GM12878 (cell line): ENCODE measurements at regions not wholly inside any gene's neighbourhood (a gene's known extent, or its start where the extent isn't known, plus 50 kb on each side); places are given as distances from the start of the nearest gene placed in this dataset.
A peak's percentile ranks its signal among the peaks of the same experiment; 100 is the strongest.

Experiments used
- ATAC-seq: fragments of 200-7000 bp; cut with Tn5 transposase; 3 replicates; pipeline ENCODE4 v1.9.1; 2020; ENCODE audit warnings: mild to moderate bottlenecking, moderate library complexity
- BruUV-seq: library from RNA; stranded (reverse); fragments of 400-500 nt; replicated peaks from 2 replicates; lab custom pipeline; 2021; lab: Mats Ljungman, UMichigan
- CTCF ChIA-PET: fragments of 300-600 bp; sonication (Branson Sonifier 250); formaldehyde crosslinking; extraction: SDS; loops from one replicate; lab custom pipeline; 2021; ENCODE audit warnings: inconsistent platforms; lab: Yijun Ruan, JAX
- POLR2A ChIA-PET: fragments of 350-600 bp; formaldehyde crosslinking; extraction: SDS; loops from one replicate; lab custom pipeline; 2021; ENCODE audit warnings: inconsistent platforms; lab: Charles Lee
- RAD21 ChIA-PET: fragments of 300-600 bp; sonication (Branson Sonifier 250); formaldehyde crosslinking; loops from one replicate; lab custom pipeline; 2023; ENCODE audit warnings: antibody characterized with exemption; ENCODE audit not compliant: unreplicated experiment; lab: Charles Lee
- SMC1A ChIA-PET: fragments of 300-600 bp; sonication (Branson Sonifier 250); formaldehyde crosslinking; loops from one replicate; lab custom pipeline; 2023; ENCODE audit not compliant: unreplicated experiment, uncharacterized antibody; lab: Charles Lee
- DNase-seq: peaks from one replicate; pipeline ENCODE4 v3.0.0-alpha.2; 2011; ENCODE audit warnings: low read depth, low spot score
- FAIRE-seq: peaks from 3 replicates; lab custom pipeline; 2011; peaks lifted over from hg19 to GRCh38; lab: Jason Lieb, UNC
- H2AFZ ChIP-seq: 2 replicates; pipeline ENCODE4 v1.6.0; 2011; ENCODE audit warnings: low read depth, low read length, control low read depth; ENCODE audit not compliant: control insufficient read depth
- H3K27ac ChIP-seq: 2 replicates; pipeline ENCODE4 v1.5.1; 2011; ENCODE audit warnings: control low read depth; ENCODE audit not compliant: control insufficient read depth, insufficient read depth
- H3K27me3 ChIP-seq, 2 experiments: replicated peaks in 1 of 2; 2 replicates each; pipeline versions ENCODE4 v1.6.0 to v1.6.1; 2011; ENCODE audit warnings: low read length in 1 of 2; ENCODE audit not compliant: control insufficient read depth in 2 of 2, insufficient read depth in 2 of 2
- H3K36me3 ChIP-seq, 2 experiments: 2 replicates each; pipeline ENCODE4 v1.5.1; 2011; ENCODE audit warnings: low read length in 1 of 2; ENCODE audit not compliant: control insufficient read depth in 2 of 2, insufficient read depth in 2 of 2
- H3K4me1 ChIP-seq: 2 replicates; pipeline ENCODE4 v1.6.1; 2011; ENCODE audit warnings: mild to moderate bottlenecking, low read length, moderate library complexity, mixed read lengths; ENCODE audit not compliant: control insufficient read depth, insufficient read depth
- H3K4me2 ChIP-seq: 2 replicates; pipeline ENCODE4 v1.6.0; 2011; ENCODE audit warnings: control low read depth; ENCODE audit not compliant: control insufficient read depth, insufficient read depth
- H3K4me3 ChIP-seq: fragments of 200-600 bp; sonication (generic); 2 replicates; pipeline ENCODE4 v1.5.1; 2016
- H3K79me2 ChIP-seq: 2 replicates; pipeline ENCODE4 v1.6.0; 2011; ENCODE audit warnings: low read length; ENCODE audit not compliant: control insufficient read depth, insufficient read depth
- H3K9ac ChIP-seq: 2 replicates; pipeline ENCODE4 v1.8.0; 2011; ENCODE audit warnings: low read length, control low read depth, mixed read lengths; ENCODE audit not compliant: control insufficient read depth, insufficient read depth
- H3K9me3 ChIP-seq: replicated peaks from 3 replicates; pipeline ENCODE4 v1.5.1; 2011; ENCODE audit warnings: mild to moderate bottlenecking, low read length; ENCODE audit not compliant: control insufficient read depth, insufficient read depth
- H4K20me1 ChIP-seq: 2 replicates; pipeline ENCODE4 v1.6.0; 2011; ENCODE audit not compliant: control insufficient read depth, insufficient read depth
- BACH1 ChIP-seq: fragments of 450-650 bp; IDR thresholded peaks from 2 replicates; pipeline ENCODE4 v1.6.1; 2017; ENCODE audit warnings: mild to moderate bottlenecking, borderline replicate concordance
- JUND ChIP-seq: IDR thresholded peaks from 2 replicates; pipeline ENCODE4 v1.6.1; 2012; ENCODE audit warnings: low read depth, mild to moderate bottlenecking, low read length, improper control_type of control experiment, moderate library complexity
- NBN ChIP-seq: fragments of 450-650 bp; IDR thresholded peaks from 2 replicates; pipeline ENCODE4 v1.6.1; 2016
- NFIC ChIP-seq: IDR thresholded peaks from 2 replicates; pipeline ENCODE4 v1.6.1; 2012; ENCODE audit warnings: low read depth, mild to moderate bottlenecking, inconsistent platforms, low read length, moderate library complexity
- POLR2A ChIP-seq: IDR thresholded peaks from 2 replicates; pipeline ENCODE4 v1.6.1; 2011; ENCODE audit warnings: low read depth, mild to moderate bottlenecking, low read length
- RBBP5 ChIP-seq: fragments of 200-600 bp; sonication (generic); conservative IDR thresholded peaks from 2 replicates; pipeline ENCODE4 v1.6.1; 2016
- RELA ChIP-seq: fragments of 450-650 bp; IDR thresholded peaks from 2 replicates; pipeline ENCODE4 v1.8.0; 2014; ENCODE audit warnings: borderline replicate concordance; ENCODE audit not compliant: partially characterized antibody
- SREBF2 ChIP-seq: IDR thresholded peaks from 2 replicates; pipeline ENCODE4 v1.6.1; 2012; ENCODE audit warnings: mild to moderate bottlenecking, low read length
- SUPT20H ChIP-seq: IDR thresholded peaks from 2 replicates; pipeline ENCODE4 v1.6.1; 2011; ENCODE audit warnings: low read depth, mild to moderate bottlenecking, low read length, moderate library complexity, borderline replicate concordance; ENCODE audit not compliant: control insufficient read depth
- ZNF274 ChIP-seq: IDR thresholded peaks from one replicate; pipeline ENCODE4 v1.8.0; 2011; ENCODE audit not compliant: insufficient read length, insufficient read depth
- WGBS: methylation state at CpG from one replicate; pipeline ENCODE4 v1.1.6; 2016; ENCODE audit warnings: low lambda C conversion rate; ENCODE audit not compliant: insufficient replicate concordance, insufficient coverage; ENCODE audit errors: missing lambda C conversion rate; 5-methylcytosine and 5-hydroxymethylcytosine counted together
- in situ Hi-C: fragments of 300-500 bp; cut with MboI; formaldehyde crosslinking; loops from 9 replicates; pipeline ENCODE4 v1.14.3; 2018; ENCODE audit warnings: mixed read lengths
- intact Hi-C: fragments of 100-400 bp; cut with micrococcal nuclease; formaldehyde crosslinking; loops from one replicate; pipeline ENCODE4 v1.14.2; 2022; ENCODE audit not compliant: unreplicated experiment
- TF ChIP-seq, protein P1 (sequence below): fragments of 450-650 bp; conservative IDR thresholded peaks from 2 replicates; pipeline ENCODE4 v1.6.1; 2017; ENCODE audit warnings: mild to moderate bottlenecking, moderate library complexity
- TF ChIP-seq, protein P2 (sequence below): fragments of 450-650 bp; formaldehyde crosslinking; IDR thresholded peaks from 2 replicates; pipeline ENCODE4 v1.5.0; 2022; ENCODE audit warnings: mild to moderate bottlenecking, missing genetic modification characterization

DNA sequence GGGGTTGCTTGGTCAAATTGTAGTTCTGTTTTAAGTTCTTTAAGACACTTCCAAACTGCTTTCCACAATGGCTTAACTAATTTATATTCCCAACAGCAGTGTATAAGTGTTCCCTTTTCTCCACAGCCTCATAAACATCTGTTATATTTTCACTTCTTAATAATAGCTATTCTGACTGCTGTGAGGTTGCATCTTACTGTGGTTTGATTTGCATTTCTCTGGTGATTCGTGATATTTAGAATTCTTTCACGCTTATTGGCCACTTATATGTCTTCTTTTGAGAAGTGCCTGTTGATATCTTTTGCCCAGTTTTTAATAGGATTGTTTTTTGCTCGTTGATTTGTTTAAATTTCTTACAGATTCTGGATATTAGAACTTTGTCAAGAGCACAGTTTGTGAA is 278.6 kb upstream of the ITM2A start:
- WGBS: 0% methylated on average over 3 of the region's 3 CpGs
- Histone ChIP-seq H3K79me2 (no peaks in the 10 kb centered on the region), H3K9ac (no peak overlapping the region), H3K9me3 (no peaks in the 10 kb centered on the region), H4K20me1 (no peaks in the 10 kb centered on the region), H3K4me3 (no peak overlapping the region), H3K4me1 (no peaks in the 10 kb centered on the region), H3K27ac (no peak overlapping the region), H3K27me3 (no peaks in the 10 kb centered on the region), H3K4me2 (no peak overlapping the region), H3K36me3 (no peaks in the 10 kb centered on the region), H2AFZ (no peak overlapping the region)
- ChIA-PET RAD21 (no interaction called here), POLR2A (no interaction called here), CTCF (interaction anchor here (0.9 to 1.6 kb wide), 2 partner anchors 11 kb away, joined by 3 to 4 read pairs; no protein-coding TSS in a partner anchor), SMC1A (interaction anchor here (0.8 kb wide), 1 partner anchor 11 kb away, joined by 3 read pairs; no protein-coding TSS in a partner anchor)
- FAIRE-seq (no peak), DNase-seq (no peak), ATAC-seq (peak; percentile 52; the same call in 2 of the 3 replicates)
- intact Hi-C loops (no loop called here), in situ Hi-C loops (no loop called here)
- no peak for TF ChIP-seq ZNF274
- no peak for TF ChIP-seq RELA
- TF ChIP-seq SREBF2: no peak
- no peak for TF ChIP-seq NBN
- no peak for TF ChIP-seq RBBP5
- TF ChIP-seq, protein P1, sequence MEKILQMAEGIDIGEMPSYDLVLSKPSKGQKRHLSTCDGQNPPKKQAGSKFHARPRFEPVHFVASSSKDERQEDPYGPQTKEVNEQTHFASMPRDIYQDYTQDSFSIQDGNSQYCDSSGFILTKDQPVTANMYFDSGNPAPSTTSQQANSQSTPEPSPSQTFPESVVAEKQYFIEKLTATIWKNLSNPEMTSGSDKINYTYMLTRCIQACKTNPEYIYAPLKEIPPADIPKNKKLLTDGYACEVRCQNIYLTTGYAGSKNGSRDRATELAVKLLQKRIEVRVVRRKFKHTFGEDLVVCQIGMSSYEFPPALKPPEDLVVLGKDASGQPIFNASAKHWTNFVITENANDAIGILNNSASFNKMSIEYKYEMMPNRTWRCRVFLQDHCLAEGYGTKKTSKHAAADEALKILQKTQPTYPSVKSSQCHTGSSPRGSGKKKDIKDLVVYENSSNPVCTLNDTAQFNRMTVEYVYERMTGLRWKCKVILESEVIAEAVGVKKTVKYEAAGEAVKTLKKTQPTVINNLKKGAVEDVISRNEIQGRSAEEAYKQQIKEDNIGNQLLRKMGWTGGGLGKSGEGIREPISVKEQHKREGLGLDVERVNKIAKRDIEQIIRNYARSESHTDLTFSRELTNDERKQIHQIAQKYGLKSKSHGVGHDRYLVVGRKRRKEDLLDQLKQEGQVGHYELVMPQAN: no peak
- TF ChIP-seq SUPT20H: no peak
- no peak for TF ChIP-seq JUND
- TF ChIP-seq, protein P2, sequence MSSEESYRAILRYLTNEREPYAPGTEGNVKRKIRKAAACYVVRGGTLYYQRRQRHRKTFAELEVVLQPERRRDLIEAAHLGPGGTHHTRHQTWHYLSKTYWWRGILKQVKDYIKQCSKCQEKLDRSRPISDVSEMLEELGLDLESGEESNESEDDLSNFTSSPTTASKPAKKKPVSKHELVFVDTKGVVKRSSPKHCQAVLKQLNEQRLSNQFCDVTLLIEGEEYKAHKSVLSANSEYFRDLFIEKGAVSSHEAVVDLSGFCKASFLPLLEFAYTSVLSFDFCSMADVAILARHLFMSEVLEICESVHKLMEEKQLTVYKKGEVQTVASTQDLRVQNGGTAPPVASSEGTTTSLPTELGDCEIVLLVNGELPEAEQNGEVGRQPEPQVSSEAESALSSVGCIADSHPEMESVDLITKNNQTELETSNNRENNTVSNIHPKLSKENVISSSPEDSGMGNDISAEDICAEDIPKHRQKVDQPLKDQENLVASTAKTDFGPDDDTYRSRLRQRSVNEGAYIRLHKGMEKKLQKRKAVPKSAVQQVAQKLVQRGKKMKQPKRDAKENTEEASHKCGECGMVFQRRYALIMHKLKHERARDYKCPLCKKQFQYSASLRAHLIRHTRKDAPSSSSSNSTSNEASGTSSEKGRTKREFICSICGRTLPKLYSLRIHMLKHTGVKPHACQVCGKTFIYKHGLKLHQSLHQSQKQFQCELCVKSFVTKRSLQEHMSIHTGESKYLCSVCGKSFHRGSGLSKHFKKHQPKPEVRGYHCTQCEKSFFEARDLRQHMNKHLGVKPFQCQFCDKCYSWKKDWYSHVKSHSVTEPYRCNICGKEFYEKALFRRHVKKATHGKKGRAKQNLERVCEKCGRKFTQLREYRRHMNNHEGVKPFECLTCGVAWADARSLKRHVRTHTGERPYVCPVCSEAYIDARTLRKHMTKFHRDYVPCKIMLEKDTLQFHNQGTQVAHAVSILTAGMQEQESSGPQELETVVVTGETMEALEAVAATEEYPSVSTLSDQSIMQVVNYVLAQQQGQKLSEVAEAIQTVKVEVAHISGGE (CRISPR knock-in tag): no peak
- TF ChIP-seq NFIC: no peak
- TF ChIP-seq BACH1: no peak
- no peak for TF ChIP-seq POLR2A
- BruUV-seq: no TSS peak
